Pancreas (tissue), 10 donors: ENCODE measurements at regions not wholly inside any gene's neighbourhood (a gene's known extent, or its start where the extent isn't known, plus 50 kb on each side); places are given as distances from the start of the nearest gene placed in this dataset.

Source experiments
- ATAC-seq, 4 donors: fragments of 200-7000 bp; cut with Tn5 transposase; one replicate each; pipeline versions ENCODE4 v1.8.0 to v1.9.1; 2020; ENCODE audit warnings: mild to moderate bottlenecking in 4 of 4, moderate library complexity in 4 of 4
- DNase-seq, 6 donors: peaks; one replicate each; pipeline ENCODE4 v3.0.0-alpha.2; 2020
- FAIRE-seq: peaks from 2 replicates; lab custom pipeline; 2012; peaks lifted over from hg19 to GRCh38; lab: Jason Lieb, UNC
- H3K27ac ChIP-seq, 4 donors: fragments of 200-600 bp; sonication (generic); 1 replicate in 3 of 4; 2 replicates in 1 of 4; pipeline versions ENCODE4 v1.5.0 to v1.8.0; 2020
- H3K27me3 ChIP-seq, 4 donors: fragments of 200-600 bp; one replicate each; pipeline ENCODE4 v1.8.0; 2021
- H3K36me3 ChIP-seq, 3 donors: fragments of 200-600 bp; sonication (generic) in 1 of 3; one replicate each; pipeline versions ENCODE4 v1.5.0 to v1.8.0; 2020 to 2021
- H3K4me1 ChIP-seq, 3 donors: fragments of 200-600 bp; one replicate each; pipeline ENCODE4 v1.8.0; 2021
- H3K4me3 ChIP-seq, 4 donors: fragments of 200-600 bp; sonication (generic) in 2 of 4; one replicate each; pipeline versions ENCODE4 v1.5.0 to v1.8.0; 2020 to 2021
- H3K9me3 ChIP-seq, 4 donors: fragments of 200-600 bp; one replicate each; pipeline ENCODE4 v1.8.0; 2021
- WGBS, 2 donors: extraction: QIAGEN DNeasy Blood & Tissue Kit; methylation state at CpG; one replicate each; pipeline ENCODE4 v1.1.7; 2013; 5-methylcytosine and 5-hydroxymethylcytosine counted together
- intact Hi-C, 3 donors: fragments of 100-400 bp; cut with DNase I; formaldehyde crosslinking; loops; one replicate each; pipeline versions ENCODE4 v1.11.1 to v1.14.2; 2022
- TF ChIP-seq, protein P1 (sequence below), 4 donors: fragments of 200-600 bp; sonication (generic) in 3 of 4; IDR thresholded peaks; one replicate each; pipeline versions ENCODE4 v1.5.0 to v1.8.0; 2021; ENCODE audit warnings: antibody characterized with exemption in 4 of 4
- donor health status: healthy with polysubstance abuse.
- donor health status: DM: no; HTN: no; CAD: no; lungs with moderate emphysema.
- donor health status: DM: no; HTN: no; CAD: no.
- donor health status: control.
- donor health status: control.
- donor health status: Bipolar disorder and iron deficiency.
- donor health status: DM: yes; HTN: yes; CAD: no.
- donor health status: DM: no; HTN: no; CAD: no.
- donor health status: DM: no; HTN: no; CAD: no.
- donor health status: DM: yes; HTN: yes; CAD: no.

DNA sequence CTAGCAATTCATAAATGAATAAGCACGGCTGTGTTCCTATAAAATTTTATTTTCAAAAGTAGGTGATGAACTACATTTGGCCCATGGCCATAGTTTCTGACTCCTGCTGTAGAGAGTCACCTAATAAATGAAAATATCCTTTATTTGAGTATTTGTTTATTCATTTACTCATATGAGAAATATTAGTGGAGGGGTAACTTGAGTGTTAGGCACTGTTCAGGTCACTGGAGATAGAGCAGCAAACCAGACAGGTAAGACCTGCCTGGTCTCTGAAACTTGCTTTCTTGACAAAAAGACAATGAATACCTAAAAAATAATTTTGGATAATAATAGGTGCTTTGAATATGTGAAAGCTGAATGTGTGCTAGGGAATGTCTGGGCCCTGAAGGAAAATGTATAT, 68.8 kb downstream of the YIPF5 start:
- no peak overlapping the region for H3K4me3 ChIP-seq
- H3K9me3 ChIP-seq, result no peaks in the 10 kb centered on the region
- WGBS, 2 donors, result 89 to 91% methylated on average over 1 of the region's 1 CpG
- TF ChIP-seq, protein P1, sequence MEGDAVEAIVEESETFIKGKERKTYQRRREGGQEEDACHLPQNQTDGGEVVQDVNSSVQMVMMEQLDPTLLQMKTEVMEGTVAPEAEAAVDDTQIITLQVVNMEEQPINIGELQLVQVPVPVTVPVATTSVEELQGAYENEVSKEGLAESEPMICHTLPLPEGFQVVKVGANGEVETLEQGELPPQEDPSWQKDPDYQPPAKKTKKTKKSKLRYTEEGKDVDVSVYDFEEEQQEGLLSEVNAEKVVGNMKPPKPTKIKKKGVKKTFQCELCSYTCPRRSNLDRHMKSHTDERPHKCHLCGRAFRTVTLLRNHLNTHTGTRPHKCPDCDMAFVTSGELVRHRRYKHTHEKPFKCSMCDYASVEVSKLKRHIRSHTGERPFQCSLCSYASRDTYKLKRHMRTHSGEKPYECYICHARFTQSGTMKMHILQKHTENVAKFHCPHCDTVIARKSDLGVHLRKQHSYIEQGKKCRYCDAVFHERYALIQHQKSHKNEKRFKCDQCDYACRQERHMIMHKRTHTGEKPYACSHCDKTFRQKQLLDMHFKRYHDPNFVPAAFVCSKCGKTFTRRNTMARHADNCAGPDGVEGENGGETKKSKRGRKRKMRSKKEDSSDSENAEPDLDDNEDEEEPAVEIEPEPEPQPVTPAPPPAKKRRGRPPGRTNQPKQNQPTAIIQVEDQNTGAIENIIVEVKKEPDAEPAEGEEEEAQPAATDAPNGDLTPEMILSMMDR (IDR thresholded peaks at IDR 0.05), result no peak
- H3K4me1 ChIP-seq, result no peaks in the 10 kb centered on the region
- no peaks in the 10 kb centered on the region for H3K36me3 ChIP-seq
- intact Hi-C loops, result no loop called here
- FAIRE-seq, result no peak
- H3K27ac ChIP-seq, result no peak overlapping the region
- no peak for ATAC-seq
- no peak for DNase-seq
- no peaks in the 10 kb centered on the region for H3K27me3 ChIP-seq

DNA sequence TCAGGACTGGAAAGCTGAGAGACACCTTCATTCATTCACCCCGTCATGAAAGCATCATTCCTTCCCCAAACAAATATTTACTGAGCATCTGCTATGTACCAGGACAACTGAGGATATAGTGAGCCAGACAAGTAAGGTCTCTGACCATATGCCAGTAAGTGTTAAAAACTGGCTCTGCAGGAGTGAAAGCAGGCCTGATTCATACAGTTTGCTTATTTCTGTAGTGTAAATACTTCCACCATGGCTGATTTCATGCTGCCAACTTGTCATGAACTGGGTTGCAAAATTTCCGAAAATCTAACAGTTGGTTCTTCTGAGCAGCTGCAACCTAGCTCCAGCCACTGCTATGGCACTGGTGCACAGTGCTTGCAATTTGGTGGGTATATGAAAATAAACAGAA, 68.1 kb downstream of the YIPF5 start:
- Histone ChIP-seq H3K4me3 (no peak overlapping the region), H3K9me3 (no peaks in the 10 kb centered on the region), H3K27me3 (no peaks in the 10 kb centered on the region), H3K36me3 (no peaks in the 10 kb centered on the region), H3K4me1 (no peaks in the 10 kb centered on the region), H3K27ac (no peak overlapping the region)
- TF ChIP-seq, protein P1 (IDR thresholded peaks at IDR 0.05), result no peak
- intact Hi-C loops, result no loop called here
- DNase-seq (no peak), ATAC-seq (no peak), FAIRE-seq (no peak)
- 67 to 68% methylated on average over 2 of the region's 2 CpGs for WGBS, 2 donors

DNA sequence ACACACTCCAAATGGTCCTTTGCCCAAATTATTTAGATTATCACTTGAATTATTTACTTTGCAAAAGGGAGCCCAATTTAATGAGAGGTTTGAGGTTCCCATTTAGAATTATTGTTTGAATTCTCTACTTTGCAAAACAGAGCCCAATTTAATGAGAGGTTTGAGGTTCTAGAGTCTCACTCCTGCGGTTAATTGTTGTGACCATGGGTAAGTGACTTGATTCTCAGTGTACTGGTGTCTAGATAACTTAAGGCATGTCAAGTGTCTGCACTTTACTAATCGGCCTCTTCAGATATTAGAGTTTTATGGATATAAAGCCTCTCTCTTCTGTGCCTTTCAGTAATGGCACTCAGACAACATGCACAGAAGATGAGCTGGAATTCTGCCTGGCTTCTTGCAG, 67.5 kb downstream of the YIPF5 start:
- no peak for FAIRE-seq
- 78 to 88% methylated on average over 2 of the region's 2 CpGs for WGBS, 2 donors
- no peak overlapping the region for H3K27ac ChIP-seq
- no peak overlapping the region for H3K4me3 ChIP-seq
- H3K9me3 ChIP-seq, result no peaks in the 10 kb centered on the region
- TF ChIP-seq, protein P1 (IDR thresholded peaks at IDR 0.05), result no peak
- H3K4me1 ChIP-seq, result no peaks in the 10 kb centered on the region
- no peaks in the 10 kb centered on the region for H3K27me3 ChIP-seq
- no peak for DNase-seq
- intact Hi-C loops, result no loop called here
- H3K36me3 ChIP-seq, result no peaks in the 10 kb centered on the region
- no peak for ATAC-seq

DNA sequence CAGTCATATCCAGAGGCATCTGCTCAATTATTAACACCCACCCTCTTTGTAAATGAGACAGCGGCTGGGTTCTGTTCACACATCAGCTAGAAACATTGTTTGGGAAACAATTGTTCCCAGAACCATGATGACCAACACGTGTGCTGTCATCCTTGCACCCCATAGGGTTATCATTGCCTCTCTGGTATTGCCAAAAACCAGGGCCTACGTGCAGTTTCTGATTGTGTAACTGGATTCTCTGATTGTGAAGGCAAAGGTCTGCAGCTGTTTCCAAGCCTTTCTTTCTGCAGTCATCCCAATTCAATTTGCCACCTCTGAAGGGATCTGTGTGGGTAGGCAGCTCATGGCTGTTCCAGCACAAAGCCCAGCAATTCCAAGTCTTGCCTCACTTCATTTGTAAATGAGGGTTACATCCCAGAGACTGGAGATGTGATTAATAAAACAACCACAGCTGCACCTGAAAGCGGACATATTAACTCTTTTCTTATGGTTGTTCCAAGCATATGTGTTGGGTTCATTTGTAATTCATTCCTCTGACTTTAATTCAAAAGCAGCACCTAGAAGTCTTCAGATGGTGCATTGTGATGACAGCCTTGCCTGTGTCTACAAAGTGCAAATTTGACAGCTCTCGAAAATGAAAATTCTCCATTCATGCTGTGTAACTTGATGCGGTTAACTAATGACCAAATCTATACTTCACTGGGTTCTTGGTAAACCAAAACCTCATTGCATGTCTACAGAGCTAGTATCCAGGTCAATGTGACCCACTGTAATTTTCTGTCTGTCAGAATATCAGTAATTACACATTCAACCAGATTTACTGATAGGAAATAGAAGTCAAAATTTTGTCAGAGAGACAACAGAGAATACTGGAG, 66.6 kb downstream of the YIPF5 start:
- ATAC-seq, result no peak
- WGBS, 2 donors, result 83 to 90% methylated on average over 6 of the region's 6 CpGs
- no peaks in the 10 kb centered on the region for H3K36me3 ChIP-seq
- no peak overlapping the region for H3K4me3 ChIP-seq
- H3K27me3 ChIP-seq, result no peaks in the 10 kb centered on the region
- H3K27ac ChIP-seq, result no peak overlapping the region
- H3K9me3 ChIP-seq, result no peaks in the 10 kb centered on the region
- FAIRE-seq, result no peak
- H3K4me1 ChIP-seq, result no peaks in the 10 kb centered on the region
- intact Hi-C loops, result no loop called here
- TF ChIP-seq, protein P1 (IDR thresholded peaks at IDR 0.05), result no peak
- DNase-seq, result no peak

DNA sequence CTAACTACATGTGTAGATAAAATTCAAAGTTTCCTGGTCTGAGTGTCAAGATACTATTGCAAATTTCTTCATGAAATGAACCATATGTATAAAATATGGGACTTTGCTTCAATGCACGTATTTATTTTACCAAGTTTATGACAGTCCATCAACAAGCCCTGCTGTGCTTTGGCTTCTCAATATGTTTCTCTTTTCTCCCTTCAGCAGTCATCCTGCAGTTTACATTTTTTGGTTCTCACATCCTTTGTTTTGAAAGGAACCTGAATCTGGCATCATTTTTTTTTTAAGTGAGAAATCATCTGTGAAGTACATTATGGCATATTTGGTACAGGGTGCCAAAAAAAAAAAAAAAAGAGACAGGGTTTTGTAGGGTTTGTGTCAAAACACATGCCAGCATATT, 65.1 kb downstream of the YIPF5 start:
- 60 to 77% methylated on average over 1 of the region's 1 CpG for WGBS, 2 donors
- FAIRE-seq, result no peak
- no peak overlapping the region for H3K4me3 ChIP-seq
- no peak overlapping the region for H3K27ac ChIP-seq
- intact Hi-C loops, result no loop called here
- TF ChIP-seq, protein P1 (IDR thresholded peaks at IDR 0.05), result no peak
- no peaks in the 10 kb centered on the region for H3K4me1 ChIP-seq
- no peak for DNase-seq
- H3K27me3 ChIP-seq, result no peaks in the 10 kb centered on the region
- no peak for ATAC-seq
- H3K9me3 ChIP-seq, result no peaks in the 10 kb centered on the region
- no peaks in the 10 kb centered on the region for H3K36me3 ChIP-seq
